HG02938 (cell line): ENCODE measurements at regions not wholly inside any gene's neighbourhood (a gene's known extent, or its start where the extent isn't known, plus 50 kb on each side); places are given as distances from the start of the nearest gene placed in this dataset.
A peak's percentile ranks its signal among the peaks of the same experiment; 100 is the strongest.
"Not testable (repeated sequence)": the region's sequence is repeated elsewhere in the genome, so short reads cannot be mapped to it uniquely, and the experiment has no call there.

Source experiments
- ATAC-seq: cut with Tn5 transposase; IDR thresholded peaks from one replicate; pipeline ENCODE4 v1.9.1; 2021; ENCODE audit warnings: mild to moderate bottlenecking, moderate library complexity; ENCODE audit not compliant: unreplicated experiment

DNA sequence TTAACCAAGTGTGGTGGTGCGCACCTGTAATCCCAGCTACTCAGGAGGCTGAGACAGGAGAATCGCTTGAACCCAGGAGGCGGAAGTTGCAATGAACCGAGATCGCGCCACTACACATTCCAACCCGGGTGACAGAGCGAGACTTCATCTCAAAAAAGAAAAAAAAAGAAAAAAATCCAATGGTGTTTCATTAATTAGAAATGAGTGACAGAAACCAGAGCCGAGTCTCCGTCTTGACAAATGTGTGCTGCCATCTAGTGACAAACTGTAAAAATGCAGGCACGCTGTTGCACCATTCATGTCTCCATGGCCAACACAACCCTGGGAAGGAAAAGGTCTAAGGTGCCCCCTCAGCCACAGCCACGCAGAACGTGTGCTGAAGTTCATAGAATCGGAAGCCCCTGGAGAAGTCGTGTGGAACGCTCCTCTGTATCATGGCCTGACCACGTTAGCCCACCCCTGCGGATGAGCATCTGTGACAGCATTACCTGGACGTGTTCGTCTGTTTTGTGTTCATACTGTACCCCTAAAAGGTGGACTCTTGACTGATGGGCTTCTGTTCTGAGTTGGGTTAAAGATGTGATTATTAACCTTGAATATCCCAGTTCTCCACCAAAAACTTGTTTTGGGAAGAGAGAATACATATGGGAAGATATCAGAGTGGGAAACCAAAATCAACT, 94.9 kb downstream of the LYZL2 start:
- ATAC-seq, result peak; percentile 55

DNA sequence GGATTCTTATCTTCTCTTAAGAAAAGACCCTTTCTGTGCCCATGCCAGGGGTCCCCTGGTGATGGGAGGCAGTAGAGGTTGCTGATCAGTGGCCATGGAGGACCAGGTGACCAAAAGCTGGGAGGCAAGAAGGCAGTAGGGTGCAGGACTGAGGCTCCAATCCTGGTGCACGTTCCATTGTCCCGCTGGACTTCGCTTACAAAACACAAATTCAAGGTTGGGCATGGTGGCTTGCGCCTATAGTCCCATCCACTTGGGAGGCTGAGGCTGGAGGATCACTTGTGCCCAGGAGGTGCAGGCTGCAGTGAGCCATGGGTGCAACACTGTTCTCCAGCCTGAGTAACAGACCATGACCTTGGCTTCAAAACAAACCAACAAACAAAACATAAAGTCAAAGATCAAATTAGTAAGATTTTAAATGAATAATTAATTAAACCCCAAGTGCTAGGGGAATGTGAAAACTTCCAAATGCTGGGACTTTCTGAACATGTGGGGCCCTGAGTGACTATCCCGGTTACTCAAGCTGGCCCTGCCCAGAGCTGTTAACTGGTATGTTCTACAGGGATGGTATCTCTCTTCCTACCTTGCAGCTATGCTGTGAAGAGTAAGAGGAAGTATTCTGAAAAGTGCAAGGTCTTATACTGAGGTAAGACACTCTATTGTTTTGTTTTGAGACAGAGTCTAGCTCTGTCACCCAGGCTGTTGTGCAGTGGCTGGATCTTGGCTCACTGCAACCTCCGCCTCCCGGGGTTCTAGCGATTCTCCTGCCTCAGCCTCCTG, 97.6 kb downstream of the LYZL2 start:
- ATAC-seq, result no peak

DNA sequence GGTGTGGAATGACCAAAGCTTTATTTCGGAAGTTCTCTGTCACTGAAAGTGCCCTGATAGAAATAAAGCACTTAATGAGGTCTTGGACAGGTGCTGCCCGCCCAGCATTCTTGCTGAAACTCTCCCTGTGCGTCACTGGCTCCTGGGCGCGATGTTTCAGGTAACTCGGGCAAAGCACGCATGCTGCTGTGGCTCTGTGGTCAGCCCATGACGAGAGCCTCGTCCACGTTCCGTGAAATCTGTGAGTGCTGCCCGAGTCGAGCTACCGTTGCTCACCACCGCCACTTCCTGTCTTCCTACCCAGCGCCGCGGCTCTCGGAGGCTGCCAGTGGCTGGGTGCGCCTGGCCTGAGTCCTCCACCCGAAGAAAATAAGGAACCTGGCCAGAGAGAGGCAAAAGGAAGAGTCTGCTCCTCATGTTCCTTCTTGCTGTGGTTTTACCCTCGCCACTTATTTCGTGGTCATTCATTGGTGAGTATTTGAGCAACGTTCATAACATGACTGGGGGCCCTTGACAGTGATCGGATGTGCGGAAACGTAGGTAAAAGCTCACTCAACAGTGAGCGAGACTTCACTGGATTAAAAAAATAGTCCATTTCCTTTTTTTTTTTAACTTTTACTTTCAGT, 95.5 kb downstream of the MAP3K8 start:
- ATAC-seq, result peak; percentile 70

DNA sequence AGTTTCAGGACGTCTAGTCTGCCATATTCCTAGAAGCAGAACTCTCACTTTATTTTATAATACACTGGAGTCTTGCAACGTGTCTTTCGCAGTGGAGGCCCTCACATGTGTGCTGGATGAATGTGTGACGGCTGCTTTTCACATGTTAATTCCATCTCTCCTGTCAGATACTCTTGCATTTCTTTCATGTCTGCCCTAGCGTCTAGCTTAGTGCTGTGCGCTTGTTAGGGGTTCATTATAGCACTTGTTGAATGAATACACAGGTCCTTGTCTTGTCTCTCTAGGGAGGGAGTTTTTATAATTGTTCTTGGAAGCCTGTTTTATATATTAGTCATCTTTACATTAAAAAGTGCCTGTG, 94.4 kb downstream of the MAP3K8 start:
- no peak for ATAC-seq

DNA sequence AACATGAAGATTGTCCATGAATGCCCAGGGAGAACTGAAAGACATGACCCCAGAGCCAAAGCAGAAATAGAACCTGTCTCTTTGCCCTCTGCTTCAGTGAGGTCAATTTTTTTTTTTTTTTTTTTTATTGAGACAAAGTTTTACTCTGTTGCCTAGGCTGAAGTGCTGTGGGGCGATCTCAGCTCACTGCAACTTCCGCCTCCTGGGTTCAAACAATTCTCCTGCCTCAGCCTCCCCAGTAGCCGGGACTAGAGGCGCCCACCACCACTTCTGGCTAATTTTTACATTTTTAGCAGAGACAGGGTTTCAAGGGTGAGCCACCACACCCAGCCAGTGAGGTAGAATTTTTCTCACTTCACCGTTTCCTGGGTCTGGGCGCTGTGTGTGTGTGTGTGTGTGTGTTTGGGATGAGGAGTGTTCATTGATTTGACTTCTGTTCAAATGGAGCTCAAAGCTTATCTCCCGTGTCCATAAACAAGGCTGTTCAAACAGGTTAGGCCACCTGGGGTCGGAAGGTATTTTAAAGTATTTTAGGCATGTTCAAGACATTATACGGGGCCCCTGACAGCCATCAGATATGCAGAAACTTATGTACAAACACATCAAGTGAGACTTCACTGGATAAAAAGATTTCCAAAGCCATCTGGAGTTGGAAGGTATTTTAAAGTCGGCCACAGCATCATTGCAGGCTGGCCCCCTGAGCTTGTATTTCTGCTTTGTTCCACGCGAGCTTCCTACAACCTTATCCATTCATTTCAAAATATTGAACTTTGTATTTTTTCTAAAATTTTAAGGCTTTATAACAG, 93.8 kb downstream of the MAP3K8 start:
- ATAC-seq, result no peak

DNA sequence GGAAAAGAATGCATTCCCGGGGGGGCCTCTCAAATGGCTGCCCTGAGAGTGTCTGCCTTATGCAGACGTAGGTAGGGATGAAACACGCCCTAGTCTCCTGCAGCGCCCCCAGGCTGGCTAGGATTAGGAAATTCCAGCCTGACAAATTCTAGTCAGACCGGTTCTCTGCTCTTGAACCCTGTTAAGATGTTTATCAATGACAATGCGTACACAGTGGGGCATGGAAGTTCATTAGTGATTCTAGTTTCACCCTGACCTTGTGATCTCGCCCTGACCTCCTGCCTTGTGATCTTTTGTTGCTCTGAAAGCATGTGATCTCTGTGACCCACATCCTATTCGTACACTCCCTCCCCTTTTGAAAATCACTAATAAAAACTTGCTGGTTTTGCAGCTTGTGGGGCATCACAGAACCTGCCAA, 88.7 kb downstream of the MAP3K8 start:
- not testable (repeated sequence) for ATAC-seq

DNA sequence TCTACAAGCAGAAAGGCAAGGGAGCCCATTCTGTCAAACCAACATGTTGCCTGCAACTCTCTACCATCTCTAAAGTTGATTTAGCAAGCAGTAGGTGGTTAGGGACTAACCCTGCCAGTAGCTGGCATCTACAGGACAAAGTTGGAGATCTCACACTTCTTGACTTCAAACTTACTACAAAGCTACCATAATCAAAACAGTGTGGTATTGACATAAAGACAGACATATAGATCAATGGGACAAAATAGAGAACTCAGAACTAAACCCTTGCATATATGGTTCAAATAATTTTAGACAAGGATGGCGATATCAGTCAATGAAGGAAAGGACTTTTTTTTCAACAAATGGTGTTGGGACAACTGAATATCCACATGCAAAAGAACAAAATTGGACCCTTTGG, 84.9 kb downstream of the MAP3K8 start:
- ATAC-seq, result no peak
